T-helper 17 cell (primary cell): ENCODE measurements at regions not wholly inside any gene's neighbourhood (a gene's known extent, or its start where the extent isn't known, plus 50 kb on each side); places are given as distances from the start of the nearest gene placed in this dataset.

Experiments used
- ATAC-seq: fragments of 150-1000 bp; cut with Tn5 transposase; 2 replicates; pipeline ENCODE4 v1.10.0; 2021; ENCODE audit warnings: mild to moderate bottlenecking, moderate library complexity
- DNase-seq, 3 donors: peaks; one replicate each; pipeline versions ENCODE4 v3.0.0 to v3.0.0-alpha.2; 2020 to 2021
- H3K9me3 ChIP-seq: one replicate; pipeline ENCODE4 v1.7.0; 2013; ENCODE audit warnings: low read length, mild to moderate bottlenecking; ENCODE audit not compliant: control insufficient read depth, poor library complexity, severe bottlenecking
- H3K27ac Mint-ChIP-seq: one replicate; pipeline ENCODE4 v1.8.0; 2022; ENCODE audit warnings: mild to moderate bottlenecking, moderate library complexity, mixed read lengths
- H3K27me3 Mint-ChIP-seq: one replicate; pipeline ENCODE4 v1.8.0; 2022; ENCODE audit warnings: mixed read lengths
- H3K36me3 Mint-ChIP-seq: one replicate; pipeline ENCODE4 v1.8.0; 2022; ENCODE audit warnings: low read depth, mixed read lengths
- H3K4me1 Mint-ChIP-seq: one replicate; pipeline ENCODE4 v1.8.0; 2022; ENCODE audit warnings: mild to moderate bottlenecking, mixed read lengths
- H3K4me3 Mint-ChIP-seq: one replicate; pipeline ENCODE4 v1.8.0; 2022; ENCODE audit warnings: mild to moderate bottlenecking, moderate library complexity, mixed read lengths

GRCh38 chr12:91924827-91925226 lies 220.8 kb downstream of the BTG1 start:
- Mint-ChIP-seq H3K27ac (no peak overlapping the region), H3K36me3 (no peaks in the 10 kb centered on the region), H3K27me3 (no peaks in the 10 kb centered on the region), H3K4me3 (no peak overlapping the region), H3K4me1 (peaks cover 4% of the 10 kb centered on the region)
- ATAC-seq (no peak), DNase-seq (no peak)
- no peaks in the 10 kb centered on the region for H3K9me3 ChIP-seq

- H3K4me1 Mint-ChIP-seq: peaks cover 4% of the 10 kb centered on the region
- no peak overlapping the region for H3K27ac Mint-ChIP-seq
- DNase-seq (no peak), ATAC-seq (no peak)
- H3K9me3 ChIP-seq: no peaks in the 10 kb centered on the region
- H3K27me3 Mint-ChIP-seq: no peaks in the 10 kb centered on the region
- H3K4me3 Mint-ChIP-seq: no peak overlapping the region
- no peaks in the 10 kb centered on the region for H3K36me3 Mint-ChIP-seq
These were observed 221.8 kb downstream of the BTG1 start for GRCh38 chr12:91923864-91924263.

- no peaks in the 10 kb centered on the region for H3K36me3 Mint-ChIP-seq
- DNase-seq (no peak), ATAC-seq (no peak)
- peaks cover 4% of the 10 kb centered on the region for H3K4me1 Mint-ChIP-seq
- no peaks in the 10 kb centered on the region for H3K9me3 ChIP-seq
- H3K27me3 Mint-ChIP-seq: no peaks in the 10 kb centered on the region
- H3K27ac Mint-ChIP-seq: no peak overlapping the region
- H3K4me3 Mint-ChIP-seq: no peak overlapping the region
These were observed 223.0 kb downstream of the BTG1 start for GRCh38 chr12:91922674-91923073.

GRCh38 chr12:91922139-91922538 lies 223.5 kb downstream of the BTG1 start:
- no peak overlapping the region for H3K27ac Mint-ChIP-seq

GRCh38 chr12:91921555-91921954 lies 224.1 kb downstream of the BTG1 start:
- H3K27me3 Mint-ChIP-seq: no peaks in the 10 kb centered on the region
- no peaks in the 10 kb centered on the region for H3K9me3 ChIP-seq
- DNase-seq: no peak
- peaks cover 4% of the 10 kb centered on the region for H3K4me1 Mint-ChIP-seq
- no peak for ATAC-seq
- no peak overlapping the region for H3K4me3 Mint-ChIP-seq
- H3K27ac Mint-ChIP-seq: no peak overlapping the region
- no peaks in the 10 kb centered on the region for H3K36me3 Mint-ChIP-seq

More at GRCh38 chr12:91922139-91922538, 223.5 kb downstream of the BTG1 start:
- Mint-ChIP-seq H3K36me3 (no peaks in the 10 kb centered on the region), H3K4me3 (no peak overlapping the region), H3K27me3 (no peaks in the 10 kb centered on the region), H3K4me1 (peaks cover 4% of the 10 kb centered on the region)
- no peak for ATAC-seq
- H3K9me3 ChIP-seq: no peaks in the 10 kb centered on the region
- no peak for DNase-seq

- peak overlapping the region; percentile 37 for H3K27ac Mint-ChIP-seq
- H3K4me3 Mint-ChIP-seq: no peak overlapping the region
These were observed 224.9 kb downstream of the BTG1 start for GRCh38 chr12:91920741-91921140.

GRCh38 chr12:91920276-91920675 lies 225.4 kb downstream of the BTG1 start:
- Mint-ChIP-seq H3K36me3 (no peaks in the 10 kb centered on the region), H3K27ac (peak overlapping the region; percentile 37), H3K4me3 (no peak overlapping the region), H3K27me3 (no peaks in the 10 kb centered on the region), H3K4me1 (peaks cover 4% of the 10 kb centered on the region)
- ATAC-seq: no peak
- no peaks in the 10 kb centered on the region for H3K9me3 ChIP-seq
- no peak for DNase-seq

More at GRCh38 chr12:91920741-91921140, 224.9 kb downstream of the BTG1 start:
- Mint-ChIP-seq H3K4me1 (peaks cover 4% of the 10 kb centered on the region), H3K36me3 (no peaks in the 10 kb centered on the region), H3K27me3 (no peaks in the 10 kb centered on the region)
- DNase-seq: no peak
- ATAC-seq: no peak
- no peaks in the 10 kb centered on the region for H3K9me3 ChIP-seq

- no peaks in the 10 kb centered on the region for H3K9me3 ChIP-seq
- Mint-ChIP-seq H3K36me3 (no peaks in the 10 kb centered on the region), H3K4me3 (no peak overlapping the region), H3K27me3 (no peaks in the 10 kb centered on the region), H3K27ac (peak overlapping the region; percentile 49), H3K4me1 (peaks cover 4% of the 10 kb centered on the region)
- no peak for ATAC-seq
- DNase-seq: no peak
These were observed 227.2 kb downstream of the BTG1 start for GRCh38 chr12:91918431-91918830.

- DNase-seq: no peak
- peaks cover 3% of the 10 kb centered on the region for H3K4me1 Mint-ChIP-seq
- H3K27ac Mint-ChIP-seq: no peak overlapping the region
- no peaks in the 10 kb centered on the region for H3K36me3 Mint-ChIP-seq
- ATAC-seq: no peak
- H3K27me3 Mint-ChIP-seq: no peaks in the 10 kb centered on the region
- no peaks in the 10 kb centered on the region for H3K9me3 ChIP-seq
- H3K4me3 Mint-ChIP-seq: no peak overlapping the region
These were observed 230.9 kb downstream of the BTG1 start for GRCh38 chr12:91914701-91915100.

GRCh38 chr12:91913651-91914050 lies 232.0 kb downstream of the BTG1 start:
- H3K4me1 Mint-ChIP-seq: peaks cover 3% of the 10 kb centered on the region
- ATAC-seq: no peak
- H3K27me3 Mint-ChIP-seq: no peaks in the 10 kb centered on the region
- DNase-seq: no peak
- no peak overlapping the region for H3K4me3 Mint-ChIP-seq
- no peak overlapping the region for H3K27ac Mint-ChIP-seq
- no peaks in the 10 kb centered on the region for H3K36me3 Mint-ChIP-seq
- no peaks in the 10 kb centered on the region for H3K9me3 ChIP-seq

- DNase-seq (no peak), ATAC-seq (no peak)
- no peaks in the 10 kb centered on the region for H3K27me3 Mint-ChIP-seq
- no peaks in the 10 kb centered on the region for H3K9me3 ChIP-seq
- no peaks in the 10 kb centered on the region for H3K36me3 Mint-ChIP-seq
- peaks cover 3% of the 10 kb centered on the region for H3K4me1 Mint-ChIP-seq
- peak overlapping the region; percentile 6 for H3K27ac Mint-ChIP-seq
- no peak overlapping the region for H3K4me3 Mint-ChIP-seq
These were observed 232.5 kb downstream of the BTG1 start for GRCh38 chr12:91913124-91913523.

GRCh38 chr12:91912178-91912577 lies 233.5 kb downstream of the BTG1 start:
- Mint-ChIP-seq H3K4me1 (peaks cover 3% of the 10 kb centered on the region), H3K27me3 (no peaks in the 10 kb centered on the region), H3K27ac (peak overlapping the region; percentile 6), H3K36me3 (no peaks in the 10 kb centered on the region), H3K4me3 (no peak overlapping the region)
- no peaks in the 10 kb centered on the region for H3K9me3 ChIP-seq
- no peak for DNase-seq
- ATAC-seq: no peak

GRCh38 chr12:91910871-91911388 lies 234.7 kb downstream of the BTG1 start:
- no peaks in the 10 kb centered on the region for H3K9me3 ChIP-seq
- Mint-ChIP-seq H3K4me3 (no peak overlapping the region), H3K27me3 (no peaks in the 10 kb centered on the region), H3K36me3 (no peaks in the 10 kb centered on the region), H3K27ac (no peak overlapping the region), H3K4me1 (peaks cover 3% of the 10 kb centered on the region)
- ATAC-seq: no peak
- DNase-seq: no peak

GRCh38 chr12:91902860-91903683 lies 242.6 kb downstream of the BTG1 start:
- H3K27ac Mint-ChIP-seq: no peak overlapping the region
- peaks cover 4% of the 10 kb centered on the region for H3K4me1 Mint-ChIP-seq
- no peak overlapping the region for H3K4me3 Mint-ChIP-seq
- no peaks in the 10 kb centered on the region for H3K36me3 Mint-ChIP-seq
- H3K9me3 ChIP-seq: no peaks in the 10 kb centered on the region
- ATAC-seq (no peak), DNase-seq (no peak)
- H3K27me3 Mint-ChIP-seq: no peaks in the 10 kb centered on the region
